Lung (tissue), 11 donors: ENCODE measurements at regions not wholly inside any gene's neighbourhood (a gene's known extent, or its start where the extent isn't known, plus 50 kb on each side); places are given as distances from the start of the nearest gene placed in this dataset.

Experiments used
- ATAC-seq: fragments of 200-7000 bp; cut with Tn5 transposase; one replicate; pipeline ENCODE4 v1.9.1; 2020; ENCODE audit warnings: moderate number of reproducible peaks; ENCODE audit not compliant: insufficient read depth, low FRiP score
- DNase-seq, 3 donors: peaks; one replicate each; pipeline ENCODE4 v3.0.0-alpha.2; 2013 to 2017
- H3K27ac ChIP-seq, 2 donors: one replicate each; pipeline ENCODE4 v1.5.1; 2013; ENCODE audit warnings: mild to moderate bottlenecking in 2 of 2, moderate library complexity in 2 of 2, control low read depth in 1 of 2, inconsistent platforms in 1 of 2, low read depth in 1 of 2, low read length in 1 of 2
- H3K27me3 ChIP-seq, 3 donors: one replicate each; pipeline ENCODE4 v1.5.1; 2013; ENCODE audit warnings: low read length in 2 of 3; ENCODE audit not compliant: control insufficient read depth in 3 of 3, insufficient read depth in 3 of 3
- H3K36me3 ChIP-seq, 4 donors: one replicate each; pipeline ENCODE4 v1.5.1; 2013; ENCODE audit warnings: low read length in 4 of 4, mild to moderate bottlenecking in 1 of 4, moderate library complexity in 1 of 4; ENCODE audit not compliant: control insufficient read depth in 4 of 4, insufficient read depth in 4 of 4
- H3K4me1 ChIP-seq, 5 donors: one replicate each; pipeline ENCODE4 v1.5.1; 2013; ENCODE audit warnings: low read length in 5 of 5, mild to moderate bottlenecking in 2 of 5, moderate library complexity in 1 of 5; ENCODE audit not compliant: control insufficient read depth in 5 of 5, insufficient read depth in 5 of 5
- H3K4me3 ChIP-seq: one replicate; pipeline ENCODE4 v1.5.1; 2013; ENCODE audit warnings: mild to moderate bottlenecking, control low read depth, moderate library complexity
- H3K9ac ChIP-seq, 2 donors: one replicate each; pipeline ENCODE4 v1.5.1; 2013; ENCODE audit warnings: low read length in 2 of 2, control low read depth in 1 of 2; ENCODE audit not compliant: insufficient read depth in 1 of 2
- H3K9me3 ChIP-seq, 4 donors: one replicate each; pipeline ENCODE4 v1.5.1; 2013; ENCODE audit warnings: low read length in 3 of 4, mild to moderate bottlenecking in 1 of 4, moderate library complexity in 1 of 4; ENCODE audit not compliant: control insufficient read depth in 4 of 4, insufficient read depth in 3 of 4
- WGBS, 2 donors: extraction: QIAGEN DNeasy Blood & Tissue Kit; methylation state at CpG; one replicate each; pipeline ENCODE4 v1.1.7; 2013; 5-methylcytosine and 5-hydroxymethylcytosine counted together
- TF ChIP-seq, protein P1 (sequence below): IDR thresholded peaks from 2 replicates; pipeline ENCODE4 v1.5.1; 2012; ENCODE audit warnings: mild to moderate bottlenecking; ENCODE audit errors: control extremely low read depth, extremely low read depth
- donor health status: control.
- donor health status: control.
- donor health status: Bipolar disorder and iron deficiency.
- donor health status: healthy.
- donor health status: DM: yes; HTN: yes; CAD: no.

- no peak overlapping the region for H3K27ac ChIP-seq
- H3K27me3 ChIP-seq: no peaks in the 10 kb centered on the region
- no peak for DNase-seq
- H3K4me3 ChIP-seq: no peak overlapping the region
- no peaks in the 10 kb centered on the region for H3K4me1 ChIP-seq
- WGBS, 2 donors: 56 to 74% methylated on average over 3 of the region's 3 CpGs
- no peak overlapping the region for H3K9ac ChIP-seq
- no peaks in the 10 kb centered on the region for H3K36me3 ChIP-seq
- peaks cover 0 to 3% (median 0%) of the 10 kb centered on the region in 4 donors for H3K9me3 ChIP-seq
- ATAC-seq: no peak
- TF ChIP-seq, protein P1, sequence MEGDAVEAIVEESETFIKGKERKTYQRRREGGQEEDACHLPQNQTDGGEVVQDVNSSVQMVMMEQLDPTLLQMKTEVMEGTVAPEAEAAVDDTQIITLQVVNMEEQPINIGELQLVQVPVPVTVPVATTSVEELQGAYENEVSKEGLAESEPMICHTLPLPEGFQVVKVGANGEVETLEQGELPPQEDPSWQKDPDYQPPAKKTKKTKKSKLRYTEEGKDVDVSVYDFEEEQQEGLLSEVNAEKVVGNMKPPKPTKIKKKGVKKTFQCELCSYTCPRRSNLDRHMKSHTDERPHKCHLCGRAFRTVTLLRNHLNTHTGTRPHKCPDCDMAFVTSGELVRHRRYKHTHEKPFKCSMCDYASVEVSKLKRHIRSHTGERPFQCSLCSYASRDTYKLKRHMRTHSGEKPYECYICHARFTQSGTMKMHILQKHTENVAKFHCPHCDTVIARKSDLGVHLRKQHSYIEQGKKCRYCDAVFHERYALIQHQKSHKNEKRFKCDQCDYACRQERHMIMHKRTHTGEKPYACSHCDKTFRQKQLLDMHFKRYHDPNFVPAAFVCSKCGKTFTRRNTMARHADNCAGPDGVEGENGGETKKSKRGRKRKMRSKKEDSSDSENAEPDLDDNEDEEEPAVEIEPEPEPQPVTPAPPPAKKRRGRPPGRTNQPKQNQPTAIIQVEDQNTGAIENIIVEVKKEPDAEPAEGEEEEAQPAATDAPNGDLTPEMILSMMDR: no peak
Observed at GRCh38 chr10:8738987-8739386, 684.5 kb downstream of the GATA3 start.

DNA sequence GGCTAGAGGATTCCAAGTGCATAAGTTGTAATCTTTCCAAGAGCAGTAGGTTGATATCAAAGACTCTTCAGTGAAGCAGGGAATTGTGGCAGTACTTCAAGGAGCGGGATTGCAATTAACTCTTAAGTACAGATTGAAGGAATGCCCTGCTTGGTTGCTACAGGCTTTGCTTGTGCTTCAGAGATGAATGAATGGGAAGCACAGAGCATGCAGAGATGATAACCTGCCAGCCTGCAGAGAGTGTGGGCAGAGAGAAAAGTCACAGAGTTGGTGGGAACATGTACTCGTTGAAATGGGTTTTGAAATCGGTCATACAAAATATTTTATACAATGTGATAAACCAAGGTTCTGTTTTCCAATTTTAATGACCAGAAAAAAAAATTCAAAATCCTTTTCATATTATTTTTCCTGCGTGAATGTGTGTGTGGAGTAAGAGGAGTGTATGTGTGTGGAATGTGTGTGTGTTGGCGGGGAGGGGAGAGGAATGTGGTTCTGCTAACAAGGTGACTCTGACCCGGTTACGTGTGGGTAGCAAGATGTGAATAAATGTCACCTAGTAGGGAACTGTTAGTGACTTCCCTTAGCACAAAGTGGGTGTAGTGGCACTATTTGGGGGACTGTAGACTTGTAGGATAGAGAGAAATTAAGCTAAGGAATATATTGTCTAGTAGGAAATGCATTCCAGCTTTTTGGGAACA is 697.8 kb downstream of the GATA3 start:
- no peaks in the 10 kb centered on the region for H3K36me3 ChIP-seq
- H3K9ac ChIP-seq: no peak overlapping the region
- TF ChIP-seq, protein P1: no peak
- WGBS, 2 donors: 60 to 85% methylated on average over 7 of the region's 7 CpGs
- no peak for ATAC-seq
- no peaks in the 10 kb centered on the region for H3K9me3 ChIP-seq
- H3K4me3 ChIP-seq: no peak overlapping the region
- H3K27ac ChIP-seq: no peak overlapping the region
- no peaks in the 10 kb centered on the region for H3K4me1 ChIP-seq
- peak in 1 of 3 donors; percentile 34 for DNase-seq
- H3K27me3 ChIP-seq: peaks cover 0 to 2% (median 0%) of the 10 kb centered on the region in 3 donors

GRCh38 chr10:8758029-8758428 is 703.5 kb downstream of the GATA3 start:
- TF ChIP-seq, protein P1: no peak
- no peak for ATAC-seq
- DNase-seq: no peak
- Histone ChIP-seq H3K36me3 (no peaks in the 10 kb centered on the region), H3K4me1 (no peaks in the 10 kb centered on the region), H3K9me3 (no peaks in the 10 kb centered on the region), H3K27ac (no peak overlapping the region), H3K4me3 (no peak overlapping the region), H3K9ac (no peak overlapping the region), H3K27me3 (no peaks in the 10 kb centered on the region)
- WGBS, 2 donors: 55 to 64% methylated on average over 4 of the region's 4 CpGs

DNA sequence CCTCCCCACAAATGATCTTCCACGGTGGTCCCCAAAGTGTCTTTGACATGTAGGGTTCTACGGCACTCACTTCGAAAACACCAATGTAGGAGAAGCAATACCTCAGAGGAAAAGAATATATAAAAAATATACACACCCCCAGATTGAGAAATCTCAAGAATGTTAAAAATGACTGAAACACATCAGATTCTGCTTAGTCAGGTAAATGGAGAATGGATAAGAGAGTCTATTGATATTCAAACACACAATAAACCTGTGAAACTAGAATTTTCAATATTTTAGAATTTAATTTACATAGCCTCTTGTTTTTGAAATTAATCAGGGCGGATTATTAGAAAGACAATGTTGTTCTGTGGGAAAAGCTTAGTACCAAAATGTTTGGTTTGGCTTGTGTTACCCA is 712.4 kb downstream of the GATA3 start:
- DNase-seq (no peak), ATAC-seq (no peak)
- Histone ChIP-seq H3K9me3 (no peaks in the 10 kb centered on the region), H3K27ac (no peak overlapping the region), H3K27me3 (no peaks in the 10 kb centered on the region), H3K9ac (no peak overlapping the region), H3K36me3 (no peaks in the 10 kb centered on the region), H3K4me3 (no peak overlapping the region), H3K4me1 (no peaks in the 10 kb centered on the region)
- 91 to 96% methylated on average over 4 of the region's 4 CpGs for WGBS, 2 donors
- TF ChIP-seq, protein P1: no peak
